Mesothelial cell of epicardium (in vitro differentiated cells): ENCODE measurements at regions not wholly inside any gene's neighbourhood (a gene's known extent, or its start where the extent isn't known, plus 50 kb on each side); places are given as distances from the start of the nearest gene placed in this dataset.
A peak's percentile ranks its signal among the peaks of the same experiment; 100 is the strongest.

Experiments
- DNase-seq, 2 experiments: peaks; one replicate each; pipeline ENCODE4 v3.0.0; 2021; ENCODE audit warnings: low spot score in 2 of 2; ENCODE audit not compliant: unreplicated experiment in 2 of 2
- H3K27ac Mint-ChIP-seq: 2 replicates; pipeline ENCODE4 v1.8.0; 2021; ENCODE audit warnings: mixed read lengths
- H3K27me3 Mint-ChIP-seq: 2 replicates; pipeline ENCODE4 v1.8.0; 2021; ENCODE audit warnings: low read depth, mixed read lengths
- H3K36me3 Mint-ChIP-seq: 2 replicates; pipeline ENCODE4 v1.8.0; 2021; ENCODE audit warnings: mixed read lengths
- H3K4me1 Mint-ChIP-seq: 2 replicates; pipeline ENCODE4 v1.8.0; 2021; ENCODE audit warnings: mixed read lengths
- H3K4me3 Mint-ChIP-seq: 2 replicates; pipeline ENCODE4 v1.8.0; 2021; ENCODE audit warnings: mild to moderate bottlenecking, moderate library complexity, mixed read lengths
- H3K9me3 Mint-ChIP-seq: 2 replicates; pipeline ENCODE4 v1.8.0; 2021; ENCODE audit warnings: mixed read lengths
- CTCF ChIP-seq: fragments of 200-600 bp; sonication (generic); IDR thresholded peaks from one replicate; pipeline ENCODE4 v1.5.0; 2021; ENCODE audit warnings: antibody characterized with exemption; ENCODE audit not compliant: unreplicated experiment

- H3K9me3 Mint-ChIP-seq, result no peaks in the 10 kb centered on the region
- TF ChIP-seq CTCF, result no peak
- H3K27me3 Mint-ChIP-seq, result no peaks in the 10 kb centered on the region
- no peaks in the 10 kb centered on the region for H3K36me3 Mint-ChIP-seq
- peak overlapping the region; percentile 87 for H3K27ac Mint-ChIP-seq
- H3K4me1 Mint-ChIP-seq, result peaks cover 37% of the 10 kb centered on the region
- no peak for DNase-seq
- no peak overlapping the region for H3K4me3 Mint-ChIP-seq
Measured at GRCh38 chr2:41873102-41874031, 174.5 kb upstream of the PKDCC start.

- no peak overlapping the region for H3K4me3 Mint-ChIP-seq
Measured at GRCh38 chr2:41877114-41877678, 170.6 kb upstream of the PKDCC start.

GRCh38 chr2:41878056-41878455 is 169.8 kb upstream of the PKDCC start:
- Mint-ChIP-seq H3K9me3 (no peaks in the 10 kb centered on the region), H3K27me3 (no peaks in the 10 kb centered on the region), H3K36me3 (no peaks in the 10 kb centered on the region), H3K4me1 (peaks cover 43% of the 10 kb centered on the region), H3K27ac (no peak overlapping the region), H3K4me3 (no peak overlapping the region)
- TF ChIP-seq CTCF, result no peak
- no peak for DNase-seq

More at GRCh38 chr2:41877114-41877678, 170.6 kb upstream of the PKDCC start:
- Mint-ChIP-seq H3K27ac (peak overlapping the region; percentile 2), H3K4me1 (peaks cover 49% of the 10 kb centered on the region), H3K27me3 (no peaks in the 10 kb centered on the region), H3K36me3 (no peaks in the 10 kb centered on the region), H3K9me3 (no peaks in the 10 kb centered on the region)
- no peak for DNase-seq
- TF ChIP-seq CTCF, result no peak

GRCh38 chr2:41878716-41879234 is 169.0 kb upstream of the PKDCC start:
- Mint-ChIP-seq H3K27ac (peak overlapping the region; percentile 79), H3K4me1 (peaks cover 39% of the 10 kb centered on the region), H3K27me3 (no peaks in the 10 kb centered on the region), H3K9me3 (no peaks in the 10 kb centered on the region), H3K4me3 (no peak overlapping the region), H3K36me3 (no peaks in the 10 kb centered on the region)
- no peak for DNase-seq
- TF ChIP-seq CTCF, result no peak

- DNase-seq, result no peak
- no peaks in the 10 kb centered on the region for H3K27me3 Mint-ChIP-seq
- H3K36me3 Mint-ChIP-seq, result no peaks in the 10 kb centered on the region
- H3K27ac Mint-ChIP-seq, result peak overlapping the region; percentile 79
- peaks cover 39% of the 10 kb centered on the region for H3K4me1 Mint-ChIP-seq
- H3K9me3 Mint-ChIP-seq, result no peaks in the 10 kb centered on the region
- H3K4me3 Mint-ChIP-seq, result peak overlapping the region; percentile 2
- TF ChIP-seq CTCF, result no peak
Measured at GRCh38 chr2:41879235-41879916, 168.4 kb upstream of the PKDCC start.
